KMS-11 (cell line): ENCODE measurements at regions not wholly inside any gene's neighbourhood (a gene's known extent, or its start where the extent isn't known, plus 50 kb on each side); places are given as distances from the start of the nearest gene placed in this dataset.

Source experiments
- H2AFZ ChIP-seq: fragments of 200-600 bp; sonication (generic); 2 replicates; pipeline ENCODE4 v1.6.1; 2016; ENCODE audit warnings: antibody characterized with exemption, mixed run types, low read depth
- H3K27ac ChIP-seq: fragments of 200-600 bp; sonication (generic); 2 replicates; pipeline ENCODE4 v1.6.1; 2016; ENCODE audit warnings: mild to moderate bottlenecking, mixed run types
- H3K27me3 ChIP-seq: fragments of 200-600 bp; sonication (generic); 2 replicates; pipeline ENCODE4 v1.6.1; 2017; ENCODE audit warnings: mild to moderate bottlenecking, low read depth, mixed run types, moderate library complexity; ENCODE audit not compliant: insufficient read depth
- H3K36me3 ChIP-seq: fragments of 200-600 bp; sonication (generic); 2 replicates; pipeline ENCODE4 v1.6.1; 2017; ENCODE audit warnings: mild to moderate bottlenecking, mixed run types; ENCODE audit not compliant: insufficient read depth
- H3K4me1 ChIP-seq: fragments of 200-600 bp; sonication (generic); 2 replicates; pipeline ENCODE4 v1.6.1; 2016; ENCODE audit warnings: mild to moderate bottlenecking, low read depth, mixed run types; ENCODE audit not compliant: poor library complexity, severe bottlenecking
- H3K4me2 ChIP-seq: fragments of 200-600 bp; sonication (generic); 2 replicates; pipeline ENCODE4 v1.7.0; 2016; ENCODE audit warnings: mild to moderate bottlenecking, mixed run types
- H3K4me3 ChIP-seq: fragments of 200-600 bp; sonication (generic); IDR thresholded peaks from 2 replicates; pipeline ENCODE4 v1.6.1; 2017; ENCODE audit warnings: low read depth, low read length, mixed read lengths; ENCODE audit not compliant: insufficient read depth
- H3K79me2 ChIP-seq: fragments of 200-600 bp; sonication (generic); 2 replicates; pipeline ENCODE4 v1.6.1; 2016; ENCODE audit warnings: low read depth, mixed run types; ENCODE audit not compliant: insufficient read depth
- H3K9ac ChIP-seq: fragments of 200-600 bp; sonication (generic); 2 replicates; pipeline ENCODE4 v1.6.1; 2016; ENCODE audit warnings: mild to moderate bottlenecking, mixed run types
- H4K20me1 ChIP-seq: fragments of 200-600 bp; sonication (generic); 2 replicates; pipeline ENCODE4 v1.6.1; 2016; ENCODE audit warnings: mild to moderate bottlenecking, mixed run types; ENCODE audit not compliant: insufficient read depth
- CTCF ChIP-seq: fragments of 200-600 bp; sonication (generic); conservative IDR thresholded peaks from 2 replicates; pipeline ENCODE4 v1.6.1; 2017; ENCODE audit warnings: low read depth, mild to moderate bottlenecking, antibody characterized with exemption, low read length, moderate library complexity, mixed read lengths

- Histone ChIP-seq H3K79me2 (no peaks in the 10 kb centered on the region), H2AFZ (no peak overlapping the region), H3K27me3 (no peaks in the 10 kb centered on the region), H3K4me1 (no peaks in the 10 kb centered on the region), H3K9ac (no peak overlapping the region), H3K4me3 (no peak overlapping the region), H3K36me3 (no peaks in the 10 kb centered on the region), H3K4me2 (no peak overlapping the region), H4K20me1 (no peaks in the 10 kb centered on the region), H3K27ac (no peak overlapping the region)
- no peak for TF ChIP-seq CTCF
Measured at GRCh38 chr1:114328361-114328904, 174.8 kb upstream of the SYT6 start.

GRCh38 chr1:114324662-114324965 is 170.9 kb upstream of the SYT6 start:
- H2AFZ ChIP-seq, result no peak overlapping the region
- H3K27ac ChIP-seq, result no peak overlapping the region
- no peak for TF ChIP-seq CTCF

GRCh38 chr1:114323959-114324661 is 170.4 kb upstream of the SYT6 start:
- Histone ChIP-seq H3K9ac (no peak overlapping the region), H3K27me3 (no peaks in the 10 kb centered on the region), H3K79me2 (no peaks in the 10 kb centered on the region), H3K4me1 (no peaks in the 10 kb centered on the region), H3K4me2 (no peak overlapping the region), H3K36me3 (no peaks in the 10 kb centered on the region), H2AFZ (no peak overlapping the region), H3K4me3 (no peak overlapping the region), H3K27ac (no peak overlapping the region), H4K20me1 (no peaks in the 10 kb centered on the region)
- TF ChIP-seq CTCF, result no peak

More at GRCh38 chr1:114324662-114324965, 170.9 kb upstream of the SYT6 start:
- Histone ChIP-seq H3K79me2 (no peaks in the 10 kb centered on the region), H3K4me3 (no peak overlapping the region), H3K27me3 (no peaks in the 10 kb centered on the region), H3K36me3 (no peaks in the 10 kb centered on the region), H3K9ac (no peak overlapping the region), H3K4me2 (no peak overlapping the region), H3K4me1 (no peaks in the 10 kb centered on the region), H4K20me1 (no peaks in the 10 kb centered on the region)

GRCh38 chr1:114322734-114323133 is 169.1 kb upstream of the SYT6 start:
- Histone ChIP-seq H3K36me3 (no peaks in the 10 kb centered on the region), H3K4me2 (no peak overlapping the region), H4K20me1 (no peaks in the 10 kb centered on the region), H2AFZ (no peak overlapping the region), H3K9ac (no peak overlapping the region), H3K79me2 (no peaks in the 10 kb centered on the region), H3K27ac (no peak overlapping the region), H3K27me3 (no peaks in the 10 kb centered on the region), H3K4me1 (no peaks in the 10 kb centered on the region), H3K4me3 (no peak overlapping the region)
- no peak for TF ChIP-seq CTCF
